Hepatocyte (in vitro differentiated cells): ENCODE measurements at regions not wholly inside any gene's neighbourhood (a gene's known extent, or its start where the extent isn't known, plus 50 kb on each side); places are given as distances from the start of the nearest gene placed in this dataset.

ENCODE experiments used
- DNase-seq: peaks from one replicate; pipeline ENCODE4 v3.0.0-alpha.2; 2016; ENCODE audit warnings: low spot score
- H2AFZ ChIP-seq: fragments of 200-600 bp; sonication (generic); 2 replicates; pipeline ENCODE4 v1.6.0; 2016; ENCODE audit warnings: antibody characterized with exemption, mild to moderate bottlenecking
- H3K27ac ChIP-seq: fragments of 200-600 bp; sonication (generic); 2 replicates; pipeline ENCODE4 v1.5.1; 2016; ENCODE audit warnings: mild to moderate bottlenecking
- H3K27me3 ChIP-seq: fragments of 200-600 bp; sonication (generic); 2 replicates; pipeline ENCODE4 v1.6.1; 2016
- H3K36me3 ChIP-seq: fragments of 200-600 bp; sonication (generic); replicated peaks from 2 replicates; pipeline ENCODE4 v1.5.1; 2016; ENCODE audit warnings: low read depth; ENCODE audit not compliant: insufficient read depth
- H3K4me1 ChIP-seq: fragments of 200-600 bp; sonication (generic); 2 replicates; pipeline ENCODE4 v1.5.1; 2016; ENCODE audit warnings: mild to moderate bottlenecking, moderate library complexity; ENCODE audit not compliant: insufficient read depth
- H3K4me2 ChIP-seq: fragments of 200-600 bp; sonication (generic); 2 replicates; pipeline ENCODE4 v1.6.0; 2016
- H3K4me3 ChIP-seq: fragments of 200-600 bp; sonication (generic); 2 replicates; pipeline ENCODE4 v1.5.1; 2016; ENCODE audit warnings: mild to moderate bottlenecking
- H3K79me2 ChIP-seq: fragments of 200-600 bp; sonication (generic); 2 replicates; pipeline ENCODE4 v1.6.0; 2017; ENCODE audit warnings: mild to moderate bottlenecking
- H3K9me2 ChIP-seq: fragments of 200-600 bp; sonication (generic); replicated peaks from 2 replicates; pipeline ENCODE4 v1.6.0; 2017; ENCODE audit warnings: mild to moderate bottlenecking; ENCODE audit not compliant: insufficient read depth
- H3K9me3 ChIP-seq: fragments of 200-600 bp; sonication (generic); 2 replicates; pipeline ENCODE4 v1.5.1; 2016; ENCODE audit warnings: low read depth, mild to moderate bottlenecking
- H4K20me1 ChIP-seq: fragments of 200-600 bp; sonication (generic); 2 replicates; pipeline ENCODE4 v1.6.0; 2016; ENCODE audit warnings: mild to moderate bottlenecking; ENCODE audit not compliant: insufficient read depth, poor library complexity, severe bottlenecking
- CTCF ChIP-seq: fragments of 200-600 bp; sonication (generic); IDR thresholded peaks from 2 replicates; pipeline ENCODE4 v1.5.1; 2016; ENCODE audit warnings: antibody characterized with exemption, mild to moderate bottlenecking; ENCODE audit not compliant: poor library complexity
- EZH2 ChIP-seq: fragments of 200-600 bp; sonication (generic); IDR thresholded peaks from 2 replicates; pipeline ENCODE4 v1.6.1; 2016; ENCODE audit warnings: antibody characterized with exemption, mild to moderate bottlenecking, borderline replicate concordance
- EZH2phosphoT487 ChIP-seq: fragments of 200-600 bp; sonication (generic); IDR thresholded peaks from one replicate; pipeline ENCODE4 v1.6.1; 2018; ENCODE audit warnings: antibody characterized with exemption, mild to moderate bottlenecking, low read depth, moderate library complexity; ENCODE audit not compliant: unreplicated experiment, severe bottlenecking
- WGBS: methylation state at CpG from one replicate; pipeline ENCODE4 v1.1.6; 2016; ENCODE audit warnings: low lambda C conversion rate; ENCODE audit errors: missing lambda C conversion rate; 5-methylcytosine and 5-hydroxymethylcytosine counted together

GRCh38 chr1:36728051-36728450 is 245.3 kb upstream of the CSF3R start:
- Histone ChIP-seq H4K20me1 (no peaks in the 10 kb centered on the region), H3K9me2 (no peaks in the 10 kb centered on the region), H3K79me2 (no peaks in the 10 kb centered on the region), H3K27ac (no peak overlapping the region), H3K27me3 (peaks cover 12% of the 10 kb centered on the region), H3K4me2 (no peak overlapping the region), H3K9me3 (no peaks in the 10 kb centered on the region), H2AFZ (no peak overlapping the region), H3K36me3 (no peaks in the 10 kb centered on the region), H3K4me1 (no peaks in the 10 kb centered on the region), H3K4me3 (no peak overlapping the region)
- DNase-seq: no peak
- TF ChIP-seq CTCF (no peak), EZH2 (no peak), EZH2phosphoT487 (no peak)
- WGBS: 74% methylated on average over 8 of the region's 8 CpGs

- Histone ChIP-seq H3K4me2 (no peak overlapping the region), H3K9me3 (no peaks in the 10 kb centered on the region), H4K20me1 (no peaks in the 10 kb centered on the region), H3K4me1 (no peaks in the 10 kb centered on the region), H3K9me2 (no peaks in the 10 kb centered on the region), H3K27me3 (peaks cover 5% of the 10 kb centered on the region), H3K27ac (no peak overlapping the region), H3K4me3 (no peak overlapping the region), H2AFZ (no peak overlapping the region), H3K79me2 (no peaks in the 10 kb centered on the region), H3K36me3 (no peaks in the 10 kb centered on the region)
- no peak for DNase-seq
- TF ChIP-seq CTCF (no peak), EZH2 (no peak), EZH2phosphoT487 (no peak)
- 81% methylated on average over 3 of the region's 3 CpGs for WGBS
These were observed 242.4 kb upstream of the CSF3R start for GRCh38 chr1:36725151-36725550.

- no peak overlapping the region for H2AFZ ChIP-seq
- H4K20me1 ChIP-seq: no peaks in the 10 kb centered on the region
- H3K4me2 ChIP-seq: no peak overlapping the region
- H3K79me2 ChIP-seq: no peaks in the 10 kb centered on the region
- H3K9me3 ChIP-seq: no peaks in the 10 kb centered on the region
- H3K27ac ChIP-seq: no peak overlapping the region
- no peaks in the 10 kb centered on the region for H3K4me1 ChIP-seq
- H3K36me3 ChIP-seq: no peaks in the 10 kb centered on the region
- DNase-seq: no peak
- peaks cover 5% of the 10 kb centered on the region for H3K27me3 ChIP-seq
- H3K4me3 ChIP-seq: no peak overlapping the region
- WGBS: 60% methylated on average over 1 of the region's 1 CpG
- H3K9me2 ChIP-seq: no peaks in the 10 kb centered on the region
- TF ChIP-seq CTCF: no peak
- TF ChIP-seq EZH2: no peak
These were observed 241.1 kb upstream of the CSF3R start for GRCh38 chr1:36723813-36724212.

GRCh38 chr1:36722871-36723270 is 240.2 kb upstream of the CSF3R start:
- Histone ChIP-seq H3K27me3 (peaks cover 9% of the 10 kb centered on the region), H3K4me2 (no peak overlapping the region), H3K9me2 (no peaks in the 10 kb centered on the region), H4K20me1 (no peaks in the 10 kb centered on the region), H2AFZ (no peak overlapping the region), H3K9me3 (no peaks in the 10 kb centered on the region), H3K79me2 (no peaks in the 10 kb centered on the region), H3K27ac (no peak overlapping the region), H3K36me3 (no peaks in the 10 kb centered on the region), H3K4me1 (no peaks in the 10 kb centered on the region), H3K4me3 (no peak overlapping the region)
- 78% methylated on average over 5 of the region's 5 CpGs for WGBS
- DNase-seq: no peak
- no peak for TF ChIP-seq EZH2
- no peak for TF ChIP-seq CTCF
- TF ChIP-seq EZH2phosphoT487: no peak
